H1 (cell line): ENCODE measurements at regions not wholly inside any gene's neighbourhood (a gene's known extent, or its start where the extent isn't known, plus 50 kb on each side); places are given as distances from the start of the nearest gene placed in this dataset.

Source experiments
- CTCF ChIA-PET: fragments of 300-600 bp; sonication (Branson Sonifier 250); formaldehyde crosslinking; loops from one replicate; lab custom pipeline; 2021; ENCODE audit not compliant: partially characterized antibody; lab: Charles Lee
- POLR2A ChIA-PET: fragments of 300-600 bp; sonication (Branson Sonifier 250); formaldehyde crosslinking; loops from one replicate; lab custom pipeline; 2021; ENCODE audit warnings: inconsistent platforms; ENCODE audit not compliant: partially characterized antibody; lab: Charles Lee
- DNase-seq, 2 experiments: peaks; one replicate each; pipeline versions ENCODE4 v3.0.0 to v3.0.0-alpha.2; 2010 to 2022; ENCODE audit warnings: low spot score in 2 of 2, low read depth in 1 of 2, mixed read lengths in 1 of 2
- FAIRE-seq: peaks from 2 replicates; lab custom pipeline; 2011; peaks lifted over from hg19 to GRCh38; lab: Jason Lieb, UNC
- H2AFZ ChIP-seq: 2 replicates; pipeline ENCODE4 v1.8.1; 2012; ENCODE audit warnings: low read length, inconsistent platforms
- H2AK5ac ChIP-seq: 2 replicates; pipeline ENCODE4 v1.6.1; 2013; ENCODE audit warnings: low read depth, low read length
- H2BK120ac ChIP-seq: replicated peaks from 2 replicates; pipeline ENCODE3; 2013; ENCODE audit warnings: low read depth, low read length, inconsistent platforms
- H2BK12ac ChIP-seq: 2 replicates; pipeline ENCODE4 v1.6.1; 2013; ENCODE audit warnings: low read depth, low read length
- H2BK15ac ChIP-seq: 2 replicates; pipeline ENCODE4 v1.6.1; 2013; ENCODE audit warnings: low read length
- H2BK20ac ChIP-seq: 2 replicates; pipeline ENCODE4 v1.6.1; 2013; ENCODE audit warnings: low read length
- H2BK5ac ChIP-seq: 2 replicates; pipeline ENCODE4 v1.6.1; 2013; ENCODE audit warnings: low read depth, low read length
- H3K14ac ChIP-seq: 2 replicates; pipeline ENCODE4 v1.6.1; 2013; ENCODE audit warnings: inconsistent platforms; ENCODE audit not compliant: insufficient read length
- H3K18ac ChIP-seq: 2 replicates; pipeline ENCODE4 v1.6.1; 2013; ENCODE audit warnings: low read length; ENCODE audit errors: extremely low read depth
- H3K23ac ChIP-seq: 2 replicates; pipeline ENCODE4 v1.6.1; 2013; ENCODE audit warnings: inconsistent platforms; ENCODE audit not compliant: insufficient read length
- H3K23me2 ChIP-seq: 2 replicates; pipeline ENCODE4 v1.6.1; 2013; ENCODE audit warnings: low read depth, low read length
- H3K27ac ChIP-seq: 2 replicates; pipeline ENCODE4 v1.6.1; 2011; ENCODE audit warnings: low read depth, low read length, inconsistent platforms
- H3K27me3 ChIP-seq, 4 experiments: replicated peaks in 1 of 4; 1 replicate in 1 of 4; 2 replicates in 3 of 4; pipeline versions ENCODE4 v1.6.1 to v1.8.1; 2011 to 2013; ENCODE audit warnings: low read length in 3 of 4, mild to moderate bottlenecking in 3 of 4, inconsistent platforms in 2 of 4, mixed read lengths in 2 of 4, moderate library complexity in 1 of 4; ENCODE audit not compliant: control insufficient read depth in 3 of 4, insufficient read depth in 3 of 4; ENCODE audit errors: extremely low read depth in 1 of 4
- H3K36me3 ChIP-seq, 4 experiments: 2 replicates each; pipeline versions ENCODE4 v1.6.1 to v1.8.1; 2011 to 2013; ENCODE audit warnings: mild to moderate bottlenecking in 4 of 4, low read length in 3 of 4, moderate library complexity in 2 of 4, control low read depth in 1 of 4, inconsistent platforms in 1 of 4; ENCODE audit not compliant: insufficient read depth in 4 of 4, control insufficient read depth in 2 of 4
- H3K4ac ChIP-seq: replicated peaks from 2 replicates; pipeline ENCODE3; 2013; ENCODE audit warnings: low read length, low read depth, mixed read lengths, inconsistent platforms; ENCODE audit not compliant: insufficient read length
- H3K4me1 ChIP-seq, 4 experiments: replicated peaks in 1 of 4; 1 replicate in 1 of 4; 2 replicates in 3 of 4; pipeline versions ENCODE4 v1.6.1 to v1.8.1; 2011 to 2013; ENCODE audit warnings: low read length in 3 of 4, inconsistent platforms in 2 of 4, mixed read lengths in 1 of 4; ENCODE audit not compliant: insufficient read depth in 4 of 4, control insufficient read depth in 3 of 4
- H3K4me2 ChIP-seq, 2 experiments: 2 replicates each; pipeline versions ENCODE4 v1.6.1 to v1.8.1; 2011 to 2013; ENCODE audit warnings: low read depth in 2 of 2, low read length in 2 of 2, control low read depth in 1 of 2, inconsistent platforms in 1 of 2, mild to moderate bottlenecking in 1 of 2; ENCODE audit not compliant: insufficient read depth in 1 of 2
- H3K4me3 ChIP-seq, 4 experiments: fragments of 200-600, 300-600 bp in 1 of 4; sonication (generic), shearing (Covaris generic), sonication (Bioruptor Twin) in 1 of 4; 2 replicates each; pipeline versions ENCODE4 v1.5.1 to v1.8.1; 2011 to 2016; ENCODE audit warnings: low read length in 4 of 4, low read depth in 3 of 4, control low read depth in 2 of 4, inconsistent platforms in 2 of 4, mild to moderate bottlenecking in 2 of 4, mixed read lengths in 1 of 4, moderate library complexity in 1 of 4; ENCODE audit not compliant: insufficient read depth in 2 of 4; ENCODE audit errors: extremely low read depth in 1 of 4
- H3K56ac ChIP-seq: replicated peaks from 2 replicates; pipeline ENCODE3; 2013; ENCODE audit warnings: low read depth, mild to moderate bottlenecking, mixed read lengths, low read length, inconsistent platforms; ENCODE audit not compliant: insufficient read length
- H3K79me1 ChIP-seq: 2 replicates; pipeline ENCODE4 v1.6.1; 2013; ENCODE audit warnings: low read depth, low read length, control low read depth
- H3K79me2 ChIP-seq, 2 experiments: 2 replicates each; pipeline versions ENCODE4 v1.6.1 to v1.8.1; 2012 to 2013; ENCODE audit warnings: low read length in 2 of 2, mild to moderate bottlenecking in 2 of 2, inconsistent platforms in 1 of 2; ENCODE audit not compliant: insufficient read depth in 2 of 2, control insufficient read depth in 1 of 2
- H3K9ac ChIP-seq, 4 experiments: replicated peaks in 1 of 4; 1 replicate in 1 of 4; 2 replicates in 3 of 4; pipeline versions ENCODE4 v1.6.1 to v1.8.1; 2011 to 2013; ENCODE audit warnings: low read depth in 3 of 4, low read length in 3 of 4, control low read depth in 2 of 4, mild to moderate bottlenecking in 2 of 4, moderate library complexity in 2 of 4, inconsistent platforms in 1 of 4; ENCODE audit errors: extremely low read depth in 1 of 4
- H3K9me3 ChIP-seq, 2 experiments: 2 replicates each; pipeline versions ENCODE4 v1.6.1 to v1.8.1; 2012 to 2013; ENCODE audit warnings: mild to moderate bottlenecking in 2 of 2, moderate library complexity in 2 of 2, control low read depth in 1 of 2, inconsistent platforms in 1 of 2, low read depth in 1 of 2, low read length in 1 of 2, mixed read lengths in 1 of 2; ENCODE audit not compliant: insufficient read depth in 2 of 2
- H4K20me1 ChIP-seq, 2 experiments: replicated peaks in 1 of 2; 2 replicates each; pipeline versions ENCODE3 to v1.8.1; 2011 to 2013; ENCODE audit warnings: inconsistent platforms in 2 of 2, low read length in 2 of 2, mild to moderate bottlenecking in 1 of 2; ENCODE audit not compliant: insufficient read depth in 2 of 2, control insufficient read depth in 1 of 2
- H4K5ac ChIP-seq: 2 replicates; pipeline ENCODE4 v1.6.1; 2013; ENCODE audit warnings: low read length, low read depth, mixed read lengths, inconsistent platforms; ENCODE audit not compliant: insufficient read length
- H4K8ac ChIP-seq: 2 replicates; pipeline ENCODE4 v1.8.0; 2013; ENCODE audit warnings: mild to moderate bottlenecking, moderate library complexity, low read length, inconsistent platforms; ENCODE audit not compliant: insufficient read depth; ENCODE audit errors: extremely low read depth
- H4K91ac ChIP-seq: replicated peaks from 2 replicates; pipeline ENCODE3; 2013; ENCODE audit warnings: low read length, mixed read lengths, inconsistent platforms; ENCODE audit not compliant: insufficient read length
- CHD1 ChIP-seq: IDR thresholded peaks from 2 replicates; pipeline ENCODE4 v1.6.1; 2012; ENCODE audit warnings: low read depth, low read length, improper control_type of control experiment
- CREB1 ChIP-seq: IDR thresholded peaks from 2 replicates; pipeline ENCODE4 v1.6.1; 2012; ENCODE audit warnings: inconsistent platforms
- CTBP2 ChIP-seq: IDR thresholded peaks from 2 replicates; pipeline ENCODE4 v1.7.0; 2011; ENCODE audit warnings: borderline replicate concordance, mild to moderate bottlenecking, moderate library complexity, mixed read lengths, low read length; ENCODE audit not compliant: insufficient read depth, insufficient read length
- CTCF ChIP-seq, 3 experiments: IDR thresholded peaks; 1 replicate in 2 of 3; 2 replicates in 1 of 3; pipeline versions ENCODE4 v1.5.1 to v1.6.1; 2011; ENCODE audit warnings: low read length in 3 of 3, mild to moderate bottlenecking in 3 of 3, inconsistent platforms in 2 of 3, low read depth in 1 of 3, moderate library complexity in 1 of 3; ENCODE audit not compliant: insufficient read depth in 1 of 3; ENCODE audit errors: control extremely low read depth in 1 of 3
- KDM1A ChIP-seq: fragments of 200-600, 300-600 bp; sonication (generic); IDR thresholded peaks from 2 replicates; pipeline ENCODE4 v1.7.1; 2016; ENCODE audit warnings: mild to moderate bottlenecking, low read length, borderline replicate concordance
- KDM5A ChIP-seq: fragments of 200-600 bp; IDR thresholded peaks from 2 replicates; pipeline ENCODE4 v1.7.1; 2012; ENCODE audit warnings: mild to moderate bottlenecking, low read length, inconsistent platforms, mixed read lengths
- MAX ChIP-seq: IDR thresholded peaks from 2 replicates; pipeline ENCODE4 v1.6.1; 2012; ENCODE audit warnings: inconsistent platforms
- NANOG ChIP-seq: IDR thresholded peaks from 2 replicates; pipeline ENCODE4 v1.6.1; 2011; ENCODE audit warnings: low read length, low read depth, mild to moderate bottlenecking, inconsistent platforms; ENCODE audit not compliant: insufficient read depth, poor library complexity, severe bottlenecking
- POLR2AphosphoS5 ChIP-seq: IDR thresholded peaks from 2 replicates; pipeline ENCODE4 v1.6.1; 2011; ENCODE audit warnings: low read depth, low read length
- RFX5 ChIP-seq: IDR thresholded peaks from 2 replicates; pipeline ENCODE4 v1.6.1; 2011; ENCODE audit warnings: low read depth, low read length, improper control_type of control experiment, borderline replicate concordance
- SP4 ChIP-seq: IDR thresholded peaks from 2 replicates; pipeline ENCODE4 v1.6.1; 2012; ENCODE audit warnings: low read length, inconsistent platforms
- TBP ChIP-seq: IDR thresholded peaks from 2 replicates; pipeline ENCODE4 v1.6.1; 2011; ENCODE audit warnings: low read depth, low read length, improper control_type of control experiment
- TCF12 ChIP-seq: IDR thresholded peaks from 2 replicates; pipeline ENCODE4 v1.6.1; 2011; ENCODE audit warnings: low read depth, mild to moderate bottlenecking, low read length
- WGBS, 2 experiments: shearing (Covaris generic) in 1 of 2; methylation state at CpG; one replicate each; pipeline versions ENCODE4 v1.1.6 to v1.1.7; 2013 to 2015; ENCODE audit warnings: low lambda C conversion rate in 2 of 2, mixed read lengths in 2 of 2, inconsistent platforms in 1 of 2, low coverage in 1 of 2, missing lambda C conversion rate in 1 of 2; ENCODE audit not compliant: insufficient replicate concordance in 2 of 2, insufficient coverage in 1 of 2, insufficient read length in 1 of 2; ENCODE audit errors: extremely low coverage in 1 of 2, missing lambda C conversion rate in 1 of 2; 5-methylcytosine and 5-hydroxymethylcytosine counted together

- H2AFZ ChIP-seq = no peak overlapping the region
- peaks cover 0 to 7% (median 3%) of the 10 kb centered on the region in 4 experiments; a peak in 4 of 7 replicates for H3K4me1 ChIP-seq
- H3K14ac ChIP-seq = no peak overlapping the region
- no peaks in the 10 kb centered on the region for H3K23me2 ChIP-seq
- CTCF ChIA-PET = interaction anchor here (0.6 kb wide), 1 partner anchor 41 kb away, joined by 3 read pairs; no protein-coding TSS in a partner anchor
- no peaks in the 10 kb centered on the region for H3K36me3 ChIP-seq
- H3K27me3 ChIP-seq = peaks cover 0 to 1% (median 0%) of the 10 kb centered on the region in 4 experiments; a peak in 1 of 7 replicates
- no peak overlapping the region for H3K9ac ChIP-seq
- H4K8ac ChIP-seq = no peak overlapping the region
- DNase-seq = no peak
- no peaks in the 10 kb centered on the region for H3K79me1 ChIP-seq
- no peaks in the 10 kb centered on the region for H4K20me1 ChIP-seq
- no peaks in the 10 kb centered on the region for H3K79me2 ChIP-seq
- no peak overlapping the region for H3K4me2 ChIP-seq
- 89% methylated on average over 2 of the region's 2 CpGs; no CpG with 5 or more reads in 1 of the 2 experiments for WGBS, 2 experiments
- no peak overlapping the region for H2BK20ac ChIP-seq
- no peak overlapping the region for H2AK5ac ChIP-seq
- H3K4me3 ChIP-seq = no peak overlapping the region
- no peak overlapping the region for H2BK5ac ChIP-seq
- no peak overlapping the region for H3K18ac ChIP-seq
- no peak overlapping the region for H4K91ac ChIP-seq
- POLR2A ChIA-PET = no interaction called here
- no peaks in the 10 kb centered on the region for H3K9me3 ChIP-seq
- H3K56ac ChIP-seq = no peak overlapping the region
- no peak overlapping the region for H3K27ac ChIP-seq
- no peak overlapping the region for H3K4ac ChIP-seq
- FAIRE-seq = no peak
- no peak overlapping the region for H3K23ac ChIP-seq
- H2BK12ac ChIP-seq = no peak overlapping the region
- H4K5ac ChIP-seq = no peak overlapping the region
- H2BK15ac ChIP-seq = no peak overlapping the region
- H2BK120ac ChIP-seq = no peak overlapping the region
- no peak for TF ChIP-seq TBP
- no peak for TF ChIP-seq KDM1A
- no peak for TF ChIP-seq CREB1
- TF ChIP-seq MAX = no peak
- no peak for TF ChIP-seq SP4
- no peak for TF ChIP-seq TCF12
- no peak for TF ChIP-seq KDM5A
- TF ChIP-seq RFX5 = no peak
- no peak for TF ChIP-seq CTBP2
- TF ChIP-seq CTCF (IDR thresholded peaks at IDR 0.05; ENCODE audit: control extremely low read depth in 1 of 3, insufficient read depth in 1 of 3, low read depth in 1 of 3, low read length in 3 of 3) = no peak
- no peak for TF ChIP-seq NANOG
- TF ChIP-seq POLR2AphosphoS5 = no peak
- no peak for TF ChIP-seq CHD1
Measured at GRCh38 chr3:64922213-64922612, 234.4 kb upstream of the ADAMTS9 start.
